IPS-20b (cell line): ENCODE measurements at regions not wholly inside any gene's neighbourhood (a gene's known extent, or its start where the extent isn't known, plus 50 kb on each side); places are given as distances from the start of the nearest gene placed in this dataset.

Source experiments
- H3K27ac ChIP-seq: one replicate; pipeline ENCODE4 v1.5.1; 2013; ENCODE audit warnings: low read length
- H3K27me3 ChIP-seq: 2 replicates; pipeline ENCODE4 v1.6.1; 2013; ENCODE audit warnings: mild to moderate bottlenecking, low read length, inconsistent platforms; ENCODE audit not compliant: insufficient read depth
- H3K36me3 ChIP-seq: 2 replicates; pipeline ENCODE4 v1.6.1; 2013; ENCODE audit warnings: low read depth, mild to moderate bottlenecking, inconsistent platforms, low read length, moderate library complexity; ENCODE audit not compliant: insufficient read depth
- H3K4me1 ChIP-seq: 2 replicates; pipeline ENCODE4 v1.6.1; 2013; ENCODE audit warnings: mild to moderate bottlenecking, control low read depth, inconsistent platforms, low read length, moderate library complexity; ENCODE audit not compliant: insufficient read depth
- H3K4me3 ChIP-seq: 2 replicates; pipeline ENCODE4 v1.5.1; 2013; ENCODE audit warnings: mild to moderate bottlenecking, low read length, inconsistent platforms
- H3K9ac ChIP-seq: 2 replicates; pipeline ENCODE4 v1.6.1; 2013; ENCODE audit warnings: low read depth, mild to moderate bottlenecking, inconsistent platforms, low read length, moderate library complexity
- H3K9me3 ChIP-seq: 2 replicates; pipeline ENCODE4 v1.6.1; 2013; ENCODE audit warnings: mild to moderate bottlenecking, low read depth, low read length, inconsistent platforms; ENCODE audit not compliant: insufficient read depth

DNA sequence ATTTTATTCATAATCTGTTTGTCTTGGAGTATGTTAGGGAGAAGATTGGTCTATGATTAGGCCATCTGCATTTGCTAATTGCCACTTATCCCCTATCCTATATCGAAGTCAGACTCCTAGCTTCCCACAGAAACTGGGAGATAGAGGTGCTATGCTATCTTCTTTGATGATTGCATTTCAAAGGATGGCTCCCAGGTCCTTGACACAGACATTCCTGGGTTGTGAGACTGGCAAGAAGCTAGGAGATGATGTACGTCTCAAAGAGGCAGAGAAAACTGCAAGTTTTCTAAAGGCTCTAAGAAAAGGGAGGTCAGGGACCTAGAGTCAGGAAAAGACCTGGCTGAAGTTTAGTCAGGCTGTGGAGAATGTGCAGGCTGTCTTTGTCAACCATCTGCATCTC lies 1251.9 kb downstream of the PCDH17 start:
- Histone ChIP-seq H3K4me1 (peaks cover 12% of the 10 kb centered on the region), H3K9ac (no peak overlapping the region), H3K27me3 (no peaks in the 10 kb centered on the region), H3K9me3 (no peaks in the 10 kb centered on the region), H3K4me3 (no peak overlapping the region), H3K36me3 (no peaks in the 10 kb centered on the region), H3K27ac (no peak overlapping the region)

DNA sequence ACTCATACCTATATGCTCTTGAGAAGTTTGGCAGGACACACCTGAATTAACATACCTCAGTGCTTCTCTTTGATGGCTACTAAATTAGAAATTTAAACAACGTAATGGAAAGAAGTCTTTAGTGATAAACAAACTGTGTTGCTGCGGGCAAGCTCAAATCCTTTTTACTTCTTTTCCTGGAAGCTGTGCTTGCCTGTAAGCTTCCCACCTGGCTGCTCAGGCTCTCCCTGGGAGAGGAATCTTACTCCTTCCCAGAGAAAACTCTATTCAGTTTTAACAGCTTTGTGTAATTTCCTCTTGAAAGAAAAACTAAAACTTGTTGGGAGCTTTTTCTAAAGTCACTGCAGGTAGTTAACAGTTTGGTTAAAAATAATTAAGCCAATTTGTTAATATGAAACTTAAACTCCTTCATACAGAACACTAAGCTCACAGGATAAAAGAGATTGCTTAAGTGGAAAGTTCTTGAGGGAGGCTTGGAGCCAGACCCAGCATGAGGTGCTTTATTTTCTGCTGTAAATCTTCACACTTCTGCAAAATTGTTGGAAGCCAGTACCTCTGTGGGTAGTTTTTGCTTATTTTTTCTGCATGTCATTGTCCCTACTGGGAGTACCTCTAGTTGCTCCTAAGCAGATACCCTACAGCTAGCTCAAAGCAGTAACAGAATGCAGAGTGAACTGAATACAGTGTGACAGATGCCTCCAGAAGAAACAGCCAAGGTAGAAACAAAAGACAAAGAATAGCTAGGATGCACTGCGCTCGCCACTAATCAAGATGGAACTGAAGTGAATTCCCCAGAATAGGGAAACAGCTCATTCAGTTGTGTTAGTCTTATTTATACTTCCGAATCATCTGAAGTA lies 1253.0 kb downstream of the PCDH17 start:
- Histone ChIP-seq H3K27me3 (no peaks in the 10 kb centered on the region), H3K9ac (no peak overlapping the region), H3K4me1 (peaks cover 12% of the 10 kb centered on the region), H3K4me3 (no peak overlapping the region), H3K27ac (no peak overlapping the region), H3K36me3 (no peaks in the 10 kb centered on the region), H3K9me3 (no peaks in the 10 kb centered on the region)

DNA sequence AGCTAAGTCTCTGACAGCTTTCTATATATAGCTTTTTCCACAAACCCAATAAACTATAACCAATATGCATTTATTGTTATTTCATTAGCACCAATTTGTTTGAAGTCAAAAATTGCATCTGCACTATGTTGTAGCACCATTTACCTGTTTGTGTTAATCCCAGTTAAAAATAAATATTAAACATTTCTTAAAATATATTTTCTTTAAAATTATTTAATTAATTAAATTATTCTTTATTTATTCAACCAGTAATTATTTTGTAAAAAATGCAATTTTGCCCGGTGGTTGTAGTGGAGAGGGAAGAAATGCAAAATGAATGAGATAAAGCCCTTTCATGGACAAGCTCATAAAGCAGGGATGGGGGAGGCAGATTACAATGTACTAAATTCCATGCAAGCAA lies 1257.9 kb downstream of the PCDH17 start:
- H3K9ac ChIP-seq = no peak overlapping the region
- H3K4me3 ChIP-seq = no peak overlapping the region
- H3K9me3 ChIP-seq = no peaks in the 10 kb centered on the region
- H3K4me1 ChIP-seq = peaks cover 5% of the 10 kb centered on the region; the same call in 1 of the 2 replicates
- H3K27ac ChIP-seq = no peak overlapping the region
- H3K36me3 ChIP-seq = no peaks in the 10 kb centered on the region
- no peaks in the 10 kb centered on the region for H3K27me3 ChIP-seq

DNA sequence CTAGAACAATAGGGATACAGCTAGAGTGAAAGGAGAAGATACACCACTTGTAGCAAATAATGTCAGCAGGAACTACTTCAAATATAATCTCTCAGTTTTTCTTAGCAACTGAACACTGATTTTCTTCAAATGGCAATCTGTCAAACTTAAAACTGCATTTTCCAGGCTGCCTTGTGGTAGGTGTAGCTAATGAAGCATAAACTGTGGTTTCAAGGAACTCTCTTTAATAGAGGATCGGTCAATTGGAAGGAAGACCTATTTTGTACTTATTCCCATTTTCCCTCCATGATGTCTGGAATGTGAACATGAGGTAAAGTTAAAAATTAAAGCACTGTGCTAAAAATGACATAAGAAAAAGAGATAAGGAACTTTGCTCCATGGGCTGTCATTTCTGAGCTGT lies 1261.9 kb downstream of the PCDH17 start:
- H3K4me3 ChIP-seq = no peak overlapping the region
- H3K27ac ChIP-seq = no peak overlapping the region
- no peaks in the 10 kb centered on the region for H3K9me3 ChIP-seq
- no peaks in the 10 kb centered on the region for H3K36me3 ChIP-seq
- H3K27me3 ChIP-seq = no peaks in the 10 kb centered on the region
- no peak overlapping the region for H3K9ac ChIP-seq
- H3K4me1 ChIP-seq = no peaks in the 10 kb centered on the region

DNA sequence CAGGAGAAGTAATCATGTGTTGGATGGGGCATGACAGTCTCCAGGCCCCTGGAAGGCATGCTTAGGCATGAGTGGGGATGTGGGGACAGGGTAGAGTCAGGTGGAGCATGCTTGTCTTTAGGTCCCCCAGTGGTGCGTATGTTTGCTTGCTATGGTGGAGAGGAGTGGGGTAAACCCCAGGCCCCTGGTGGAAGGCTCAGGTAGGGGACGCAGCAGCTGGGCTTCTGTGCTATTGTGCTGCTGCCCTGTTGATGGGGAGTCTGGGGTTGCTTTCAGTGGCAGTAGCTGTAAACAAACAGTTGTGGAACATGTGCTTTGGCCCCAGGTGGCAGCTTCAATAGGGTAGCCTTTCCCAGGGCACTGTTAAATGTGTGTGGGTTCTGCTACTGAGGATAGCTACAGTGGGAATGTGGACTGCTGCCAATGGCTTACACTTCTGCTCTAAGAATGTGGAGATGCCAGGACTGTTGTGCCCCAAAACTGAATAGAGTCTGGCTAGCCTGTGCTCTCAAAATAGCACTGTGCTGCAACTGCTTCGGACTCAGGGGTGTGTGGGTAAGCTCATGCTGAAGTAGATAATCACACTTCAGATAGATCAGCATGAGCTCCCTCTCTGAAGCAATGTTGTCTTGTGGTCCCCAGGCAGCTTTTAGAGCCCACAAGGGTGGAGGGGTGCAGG lies 1257.3 kb downstream of the DIAPH3 start:
- H3K9me3 ChIP-seq = no peaks in the 10 kb centered on the region
- no peak overlapping the region for H3K9ac ChIP-seq
- no peak overlapping the region for H3K27ac ChIP-seq
- H3K27me3 ChIP-seq = no peaks in the 10 kb centered on the region
- no peaks in the 10 kb centered on the region for H3K36me3 ChIP-seq
- H3K4me3 ChIP-seq = no peak overlapping the region
- no peaks in the 10 kb centered on the region for H3K4me1 ChIP-seq

DNA sequence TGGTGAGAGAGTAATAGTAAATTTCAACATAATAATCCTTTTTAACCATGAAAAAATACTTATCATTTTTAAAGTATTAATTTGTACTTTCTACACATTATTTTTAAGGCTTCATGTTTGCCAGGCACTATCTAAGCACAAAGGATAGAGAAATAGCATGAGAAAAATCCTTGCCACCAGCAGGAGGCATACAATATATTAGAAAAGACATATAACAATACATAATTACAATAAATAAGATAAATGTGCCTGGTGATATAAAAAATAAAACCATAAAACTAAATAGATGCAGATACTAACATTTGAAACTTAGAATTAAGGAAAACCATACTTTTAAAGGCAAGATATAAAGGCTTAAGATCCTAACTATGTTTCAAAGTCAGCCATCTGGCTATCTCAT lies 1256.4 kb downstream of the DIAPH3 start:
- Histone ChIP-seq H3K27ac (no peak overlapping the region), H3K36me3 (no peaks in the 10 kb centered on the region), H3K4me3 (no peak overlapping the region), H3K9ac (no peak overlapping the region), H3K4me1 (no peaks in the 10 kb centered on the region), H3K27me3 (no peaks in the 10 kb centered on the region), H3K9me3 (no peaks in the 10 kb centered on the region)

DNA sequence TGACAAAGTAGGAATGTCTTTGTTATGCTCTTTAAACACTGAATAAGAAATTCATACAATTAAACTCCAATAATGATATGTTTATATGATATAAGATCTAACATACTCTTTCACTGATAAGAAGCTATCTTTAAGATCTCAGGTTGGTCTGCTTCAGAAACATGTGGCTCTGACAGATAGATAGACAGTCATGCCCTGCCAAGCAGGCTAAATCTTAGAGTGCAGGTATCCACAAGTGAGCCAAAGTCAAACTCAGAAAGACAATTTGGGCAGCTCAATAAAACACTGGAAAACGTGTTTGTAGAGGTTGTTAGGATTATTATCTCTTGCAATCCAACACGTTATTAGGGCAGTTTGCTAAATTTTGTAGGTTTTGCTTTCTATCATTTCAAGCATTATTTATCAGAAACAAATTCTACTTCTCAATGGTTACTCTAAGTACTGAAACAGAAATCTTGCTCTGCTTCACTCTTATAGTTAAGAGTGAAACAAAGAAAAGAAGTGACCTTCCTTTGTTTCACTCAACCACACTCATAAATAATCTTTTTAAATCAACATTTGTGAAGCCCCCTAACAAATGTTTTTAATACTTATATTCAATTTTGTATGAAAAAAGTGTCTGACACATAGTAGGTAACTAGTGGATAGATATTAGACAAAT lies 1255.6 kb downstream of the DIAPH3 start:
- no peaks in the 10 kb centered on the region for H3K9me3 ChIP-seq
- no peak overlapping the region for H3K27ac ChIP-seq
- H3K9ac ChIP-seq = no peak overlapping the region
- no peaks in the 10 kb centered on the region for H3K27me3 ChIP-seq
- H3K4me3 ChIP-seq = no peak overlapping the region
- H3K36me3 ChIP-seq = no peaks in the 10 kb centered on the region
- H3K4me1 ChIP-seq = no peaks in the 10 kb centered on the region

DNA sequence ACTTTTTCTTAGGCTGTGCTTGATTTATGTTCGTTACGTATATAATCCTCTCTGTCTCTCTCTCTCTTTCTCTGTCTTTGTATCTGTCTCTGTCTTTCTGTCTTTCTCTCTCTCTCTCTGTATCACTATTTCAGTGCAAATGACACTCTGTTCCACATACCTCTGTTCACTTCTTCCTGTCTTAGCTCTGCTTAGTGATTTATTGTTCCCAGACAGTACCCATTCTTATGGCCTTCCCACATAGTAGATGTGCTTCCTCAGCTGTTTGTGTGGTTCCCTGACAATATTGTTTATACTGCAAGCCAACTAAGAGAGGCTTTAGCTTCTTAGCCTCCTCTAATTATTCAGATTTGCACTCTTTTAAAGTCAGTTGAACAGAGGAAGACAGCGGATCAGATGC lies 1244.2 kb downstream of the DIAPH3 start:
- H3K36me3 ChIP-seq = no peaks in the 10 kb centered on the region
- no peak overlapping the region for H3K27ac ChIP-seq
- no peaks in the 10 kb centered on the region for H3K9me3 ChIP-seq
- no peaks in the 10 kb centered on the region for H3K27me3 ChIP-seq
- H3K9ac ChIP-seq = no peak overlapping the region
- H3K4me1 ChIP-seq = no peaks in the 10 kb centered on the region
- no peak overlapping the region for H3K4me3 ChIP-seq

DNA sequence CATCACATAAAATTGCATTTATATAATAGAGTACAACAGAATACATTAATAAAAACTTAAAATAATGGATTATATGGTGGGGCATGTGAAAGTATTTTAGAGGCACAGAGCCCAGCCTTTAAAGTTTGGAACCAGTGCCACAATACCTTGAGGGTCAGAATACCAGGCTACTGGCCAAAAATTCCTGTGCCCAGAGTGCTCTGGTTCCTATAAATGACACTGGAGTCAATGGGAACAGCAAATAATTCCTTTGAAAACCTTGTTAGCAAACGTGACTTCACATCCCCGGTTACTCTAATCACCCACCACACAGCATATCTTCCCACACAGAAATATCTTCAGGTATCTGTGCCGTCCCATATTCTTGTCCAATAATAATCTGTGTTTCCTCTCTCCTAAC lies 1242.6 kb downstream of the DIAPH3 start:
- H3K27ac ChIP-seq = no peak overlapping the region
- H3K27me3 ChIP-seq = no peaks in the 10 kb centered on the region
- H3K9ac ChIP-seq = no peak overlapping the region
- H3K4me3 ChIP-seq = no peak overlapping the region
- no peaks in the 10 kb centered on the region for H3K4me1 ChIP-seq
- no peaks in the 10 kb centered on the region for H3K9me3 ChIP-seq
- no peaks in the 10 kb centered on the region for H3K36me3 ChIP-seq

DNA sequence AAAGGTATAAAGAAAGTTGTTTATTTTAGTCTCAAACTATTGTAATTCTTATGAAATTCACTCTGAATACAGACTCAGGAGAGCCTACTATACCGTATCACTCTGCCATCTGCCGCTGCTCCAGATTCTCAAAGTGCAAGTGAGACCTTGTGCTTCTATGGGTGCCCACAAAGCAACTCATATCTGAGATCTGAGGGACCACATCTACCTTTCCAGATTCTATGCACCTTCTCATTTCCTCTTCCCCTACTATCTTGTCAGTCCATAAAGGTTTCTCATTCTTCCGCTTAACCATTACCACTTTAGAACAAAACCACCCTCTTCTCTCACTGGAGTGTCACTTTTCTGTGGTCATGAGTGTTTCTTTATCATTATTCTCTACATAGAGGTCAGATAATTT lies 1236.9 kb downstream of the DIAPH3 start:
- Histone ChIP-seq H3K9me3 (no peaks in the 10 kb centered on the region), H3K27me3 (no peaks in the 10 kb centered on the region), H3K36me3 (no peaks in the 10 kb centered on the region), H3K4me3 (no peak overlapping the region), H3K27ac (no peak overlapping the region), H3K4me1 (peaks cover 4% of the 10 kb centered on the region; the same call in 1 of the 2 replicates), H3K9ac (no peak overlapping the region)

DNA sequence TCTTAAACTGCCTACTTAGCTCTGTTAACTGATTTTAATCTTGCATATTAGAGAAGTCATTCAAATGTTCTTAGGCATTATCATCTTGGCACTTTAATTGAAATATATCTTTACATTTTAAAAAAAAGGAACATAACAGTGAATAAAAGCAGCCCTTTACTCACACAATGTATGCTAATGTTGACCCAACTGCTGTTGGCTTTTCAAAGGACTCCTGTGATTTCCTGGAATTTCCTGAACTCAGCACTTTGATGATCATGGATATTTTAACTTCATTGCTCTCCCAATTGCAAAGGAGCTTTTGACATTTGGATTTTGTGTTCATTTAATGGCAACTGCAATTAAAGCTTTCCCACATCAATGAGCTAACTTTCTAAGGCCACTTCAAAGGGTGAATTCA lies 1230.3 kb downstream of the DIAPH3 start:
- H3K27ac ChIP-seq = no peak overlapping the region
- H3K27me3 ChIP-seq = no peaks in the 10 kb centered on the region
- H3K4me3 ChIP-seq = peak overlapping the region; percentile 33; the same call in 1 of the 2 replicates
- peaks cover 26% of the 10 kb centered on the region for H3K4me1 ChIP-seq
- no peaks in the 10 kb centered on the region for H3K36me3 ChIP-seq
- H3K9ac ChIP-seq = no peak overlapping the region
- H3K9me3 ChIP-seq = no peaks in the 10 kb centered on the region

DNA sequence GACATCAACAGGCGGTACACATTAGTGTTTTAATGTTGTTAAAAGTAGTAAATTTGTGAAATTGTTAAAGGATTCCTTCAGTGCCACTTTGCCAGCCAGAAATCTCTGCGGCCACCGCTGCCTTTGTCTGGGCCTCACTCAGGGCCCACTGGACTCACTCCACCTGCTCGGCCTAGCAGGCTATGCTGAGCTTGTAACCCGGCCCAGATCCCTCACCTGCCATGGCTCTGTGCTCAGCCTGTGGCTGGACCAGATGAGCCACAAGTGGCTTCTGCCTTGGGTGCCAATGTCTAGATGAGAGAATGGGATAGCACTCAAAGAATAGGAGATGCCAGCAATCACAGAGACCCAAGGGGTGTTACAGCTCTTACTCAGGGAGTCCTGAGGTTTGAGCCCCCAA lies 1228.0 kb downstream of the DIAPH3 start:
- no peaks in the 10 kb centered on the region for H3K9me3 ChIP-seq
- H3K36me3 ChIP-seq = no peaks in the 10 kb centered on the region
- no peaks in the 10 kb centered on the region for H3K27me3 ChIP-seq
- H3K9ac ChIP-seq = no peak overlapping the region
- no peak overlapping the region for H3K4me3 ChIP-seq
- H3K4me1 ChIP-seq = peaks cover 22% of the 10 kb centered on the region; the same call in 1 of the 2 replicates
- no peak overlapping the region for H3K27ac ChIP-seq
